DND-41 (cell line): ENCODE measurements at regions not wholly inside any gene's neighbourhood (a gene's known extent, or its start where the extent isn't known, plus 50 kb on each side); places are given as distances from the start of the nearest gene placed in this dataset.
"Not testable (repeated sequence)": the region's sequence is repeated elsewhere in the genome, so short reads cannot be mapped to it uniquely, and the experiment has no call there.

Experiments
- CTCF ChIP-seq: IDR thresholded peaks from 2 replicates; pipeline ENCODE4 v1.5.1; 2012; ENCODE audit warnings: borderline replicate concordance, low read length, moderate library complexity, mild to moderate bottlenecking; ENCODE audit not compliant: poor library complexity, severe bottlenecking; ENCODE audit errors: extremely low read depth
- EZH2 ChIP-seq: IDR thresholded peaks from 3 replicates; pipeline ENCODE4 v1.6.1; 2012; ENCODE audit warnings: borderline replicate concordance, low read depth, mild to moderate bottlenecking, moderate library complexity, low read length, inconsistent platforms; ENCODE audit not compliant: severe bottlenecking

GRCh38 chr14:100009802-100010201 lies 55.4 kb upstream of the EVL start:
- not testable (repeated sequence) for TF ChIP-seq CTCF, EZH2
